NCI-H1417 (cell line): ENCODE measurements at regions not wholly inside any gene's neighbourhood (a gene's known extent, or its start where the extent isn't known, plus 50 kb on each side); places are given as distances from the start of the nearest gene placed in this dataset.

Source experiments
- DNase-seq, 3 experiments: peaks; one replicate each; lab custom pipeline; 2025; lab: John Stamatoyannopoulos, UW

GRCh38 chr16:52874042-52874441 lies 178.7 kb downstream of the CHD9NB start:
- DNase-seq = no peak

- DNase-seq = no peak
These were observed 180.0 kb downstream of the CHD9NB start for GRCh38 chr16:52872731-52873130.

- no peak for DNase-seq
These were observed 181.2 kb downstream of the CHD9NB start for GRCh38 chr16:52871481-52871880.

- no peak for DNase-seq
These were observed 183.5 kb downstream of the CHD9NB start for GRCh38 chr16:52869243-52869642.

GRCh38 chr16:52863000-52863399 lies 189.7 kb downstream of the CHD9NB start:
- DNase-seq = peak in 2 of 3 experiments; percentile 1 to 20

- DNase-seq = peak; percentile 34 to 65 (median 57)
These were observed 191.1 kb downstream of the CHD9NB start for GRCh38 chr16:52861614-52862022.

GRCh38 chr16:52855463-52855862 lies 197.2 kb downstream of the CHD9NB start:
- no peak for DNase-seq

- DNase-seq = no peak
These were observed 199.7 kb downstream of the CHD9NB start for GRCh38 chr16:52852978-52853377.

GRCh38 chr16:52851211-52851740 lies 201.4 kb downstream of the CHD9NB start:
- no peak for DNase-seq

- no peak for DNase-seq
These were observed 209.3 kb downstream of the CHD9NB start for GRCh38 chr16:52843381-52843780.

GRCh38 chr16:52837251-52837650 lies 215.4 kb downstream of the CHD9NB start:
- DNase-seq = peak in 2 of 3 experiments; percentile 3 to 31

GRCh38 chr16:52834736-52835465 lies 217.8 kb downstream of the CHD9NB start:
- DNase-seq = no peak

- DNase-seq = peak in 2 of 3 experiments; percentile 5 to 49
These were observed 219.9 kb downstream of the CHD9NB start for GRCh38 chr16:52832771-52833170.

- no peak for DNase-seq
These were observed 225.2 kb downstream of the CHD9NB start for GRCh38 chr16:52827456-52827855.

- peak; percentile 18 to 85 (median 73) for DNase-seq
These were observed 226.8 kb downstream of the CHD9NB start for GRCh38 chr16:52825892-52826291.

- peak in 1 of 3 experiments; percentile 17 for DNase-seq
These were observed 232.9 kb downstream of the CHD9NB start for GRCh38 chr16:52819808-52820207.

- no peak for DNase-seq
These were observed 233.3 kb downstream of the CHD9NB start for GRCh38 chr16:52819405-52819804.

GRCh38 chr16:52817696-52818095 lies 235.0 kb downstream of the CHD9NB start:
- peak in 1 of 3 experiments; percentile 5 for DNase-seq

GRCh38 chr16:52816993-52817392 lies 235.7 kb downstream of the CHD9NB start:
- DNase-seq = no peak

- DNase-seq = no peak
These were observed 239.8 kb downstream of the CHD9NB start for GRCh38 chr16:52812678-52813556.

- no peak for DNase-seq
These were observed 247.0 kb downstream of the CHD9NB start for GRCh38 chr16:52805559-52806168.

GRCh38 chr16:52800432-52800831 lies 252.3 kb downstream of the CHD9NB start:
- no peak for DNase-seq
